GM18858 (cell line): ENCODE measurements at regions not wholly inside any gene's neighbourhood (a gene's known extent, or its start where the extent isn't known, plus 50 kb on each side); places are given as distances from the start of the nearest gene placed in this dataset.
"Not testable (repeated sequence)": the region's sequence is repeated elsewhere in the genome, so short reads cannot be mapped to it uniquely, and the experiment has no call there.

Experiments used
- ATAC-seq: cut with Tn5 transposase; IDR thresholded peaks from one replicate; pipeline ENCODE4 v1.9.1; 2021; ENCODE audit not compliant: unreplicated experiment

GRCh38 chr2:150681120-150681804 is 193.8 kb upstream of the RND3 start:
- ATAC-seq: no peak

- no peak for ATAC-seq
Observed at GRCh38 chr2:150679456-150680120, 192.1 kb upstream of the RND3 start.

GRCh38 chr2:150677551-150677950 is 190.1 kb upstream of the RND3 start:
- ATAC-seq: no peak

GRCh38 chr2:150676747-150677383 is 189.4 kb upstream of the RND3 start:
- no peak for ATAC-seq

- no peak for ATAC-seq
Observed at GRCh38 chr2:150675807-150676206, 188.3 kb upstream of the RND3 start.

GRCh38 chr2:150674283-150674682 is 186.8 kb upstream of the RND3 start:
- no peak for ATAC-seq

GRCh38 chr2:150672311-150672710 is 184.8 kb upstream of the RND3 start:
- ATAC-seq: no peak

GRCh38 chr2:150669492-150669891 is 182.0 kb upstream of the RND3 start:
- no peak for ATAC-seq

- not testable (repeated sequence) for ATAC-seq
Observed at GRCh38 chr2:150667039-150667438, 179.6 kb upstream of the RND3 start.

GRCh38 chr2:150663143-150663542 is 175.7 kb upstream of the RND3 start:
- no peak for ATAC-seq

GRCh38 chr2:150656002-150656401 is 168.5 kb upstream of the RND3 start:
- ATAC-seq: no peak

- no peak for ATAC-seq
Observed at GRCh38 chr2:150653351-150653750, 165.9 kb upstream of the RND3 start.

GRCh38 chr2:150647943-150648342 is 160.5 kb upstream of the RND3 start:
- ATAC-seq: no peak

GRCh38 chr2:150646746-150647145 is 159.3 kb upstream of the RND3 start:
- no peak for ATAC-seq

GRCh38 chr2:150644298-150645067 is 157.0 kb upstream of the RND3 start:
- ATAC-seq: no peak

GRCh38 chr2:150643114-150643725 is 155.8 kb upstream of the RND3 start:
- no peak for ATAC-seq

- no peak for ATAC-seq
Observed at GRCh38 chr2:150640039-150640438, 152.6 kb upstream of the RND3 start.

GRCh38 chr2:150639383-150639782 is 151.9 kb upstream of the RND3 start:
- ATAC-seq: no peak

- no peak for ATAC-seq
Observed at GRCh38 chr2:150631236-150631821, 143.9 kb upstream of the RND3 start.

GRCh38 chr2:150630587-150631235 is 143.2 kb upstream of the RND3 start:
- no peak for ATAC-seq
